ENCODE measurements at regions not wholly inside any gene's neighbourhood (a gene's known extent, or its start where the extent isn't known, plus 50 kb on each side); places are given as distances from the start of the nearest gene placed in this dataset.

GRCh38 chr10:118496525-118496924 is 98.9 kb downstream of the PRLHR start:
- TF ChIP-seq CTCF (IDR thresholded peaks at IDR 0.05) (no peak), POLR2A (IDR thresholded peaks at IDR 0.05) (no peak)
